Vagina (tissue), 2 donors: ENCODE measurements at regions not wholly inside any gene's neighbourhood (a gene's known extent, or its start where the extent isn't known, plus 50 kb on each side); places are given as distances from the start of the nearest gene placed in this dataset.
"Not testable (repeated sequence)": the region's sequence is repeated elsewhere in the genome, so short reads cannot be mapped to it uniquely, and the experiment has no call there.

ENCODE experiments used
- POLR2AphosphoS5 ChIP-seq, 2 donors: sonication (generic); formaldehyde crosslinking; IDR thresholded peaks; one replicate each; pipeline ENCODE4 v1.9.0; 2017; ENCODE audit warnings: antibody characterized with exemption in 2 of 2, mild to moderate bottlenecking in 2 of 2, low read depth in 1 of 2; ENCODE audit not compliant: insufficient read depth in 1 of 2
- TF ChIP-seq, protein P1 (sequence below), 3 experiments: fragments of 450-650 bp in 2 of 3; fragments of 200-600 bp in 1 of 3; sonication (generic) in 1 of 3; IDR thresholded peaks; one replicate each; pipeline ENCODE4 v1.5.1; 2017 to 2019; ENCODE audit warnings: antibody characterized with exemption in 3 of 3, mild to moderate bottlenecking in 2 of 3, moderate library complexity in 2 of 3

- TF ChIP-seq, protein P1, sequence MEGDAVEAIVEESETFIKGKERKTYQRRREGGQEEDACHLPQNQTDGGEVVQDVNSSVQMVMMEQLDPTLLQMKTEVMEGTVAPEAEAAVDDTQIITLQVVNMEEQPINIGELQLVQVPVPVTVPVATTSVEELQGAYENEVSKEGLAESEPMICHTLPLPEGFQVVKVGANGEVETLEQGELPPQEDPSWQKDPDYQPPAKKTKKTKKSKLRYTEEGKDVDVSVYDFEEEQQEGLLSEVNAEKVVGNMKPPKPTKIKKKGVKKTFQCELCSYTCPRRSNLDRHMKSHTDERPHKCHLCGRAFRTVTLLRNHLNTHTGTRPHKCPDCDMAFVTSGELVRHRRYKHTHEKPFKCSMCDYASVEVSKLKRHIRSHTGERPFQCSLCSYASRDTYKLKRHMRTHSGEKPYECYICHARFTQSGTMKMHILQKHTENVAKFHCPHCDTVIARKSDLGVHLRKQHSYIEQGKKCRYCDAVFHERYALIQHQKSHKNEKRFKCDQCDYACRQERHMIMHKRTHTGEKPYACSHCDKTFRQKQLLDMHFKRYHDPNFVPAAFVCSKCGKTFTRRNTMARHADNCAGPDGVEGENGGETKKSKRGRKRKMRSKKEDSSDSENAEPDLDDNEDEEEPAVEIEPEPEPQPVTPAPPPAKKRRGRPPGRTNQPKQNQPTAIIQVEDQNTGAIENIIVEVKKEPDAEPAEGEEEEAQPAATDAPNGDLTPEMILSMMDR (IDR thresholded peaks at IDR 0.05) = not testable (repeated sequence)
- TF ChIP-seq POLR2AphosphoS5 (IDR thresholded peaks at IDR 0.05; ENCODE audit: insufficient read depth in 1 of 2, low read depth in 1 of 2) = not testable (repeated sequence)
Measured at GRCh38 chr1:121523112-121523511, 338.3 kb downstream of the SRGAP2C start.
